ENCODE measurements at regions not wholly inside any gene's neighbourhood (a gene's known extent, or its start where the extent isn't known, plus 50 kb on each side); places are given as distances from the start of the nearest gene placed in this dataset.

DNA sequence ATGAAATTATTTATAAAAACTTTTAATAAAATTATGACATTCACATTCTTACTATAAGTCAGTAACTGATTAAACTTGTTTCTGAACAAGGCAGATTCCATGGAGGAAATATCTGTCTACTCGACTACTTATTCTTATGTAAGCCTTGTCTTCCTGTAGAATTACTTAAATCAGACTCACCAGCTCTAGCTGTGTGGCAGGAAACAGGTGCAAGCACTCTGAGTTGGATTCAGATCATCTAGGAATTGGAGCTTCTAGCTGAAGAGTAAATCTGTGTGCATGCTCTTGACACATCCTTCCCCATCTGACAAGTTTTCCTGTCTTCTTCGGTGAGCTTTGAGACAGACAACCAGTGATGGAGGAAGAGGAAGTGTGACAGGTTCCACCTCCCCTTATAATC is 284.7 kb downstream of the TRIB2 start:
- Histone ChIP-seq H2BK120ac (ENCODE audit: low read depth, low read length, poor library complexity, severe bottlenecking) (no peak overlapping the region), H3K56ac (ENCODE audit: insufficient read length, low read depth, low read length) (no peak overlapping the region), H3T11ph (ENCODE audit: low read length) (no peak overlapping the region), H2AFZ (ENCODE audit: low read length) (no peak overlapping the region), H3K23me2 (ENCODE audit: insufficient read length, low read depth, low read length, poor library complexity, severe bottlenecking) (no peaks in the 10 kb centered on the region), H3K79me1 (ENCODE audit: insufficient read depth, low read depth, low read length, poor library complexity, severe bottlenecking) (no peaks in the 10 kb centered on the region), H3K4me2 (ENCODE audit: insufficient read depth, insufficient read length, low read length) (no peak overlapping the region), H2AK5ac (ENCODE audit: insufficient read length, low read length) (no peak overlapping the region), H4K5ac (ENCODE audit: insufficient read length, low read depth, low read length) (no peak overlapping the region), H3K27ac (ENCODE audit: insufficient read length, low read depth, low read length) (no peak overlapping the region), H3K4ac (ENCODE audit: low read depth, low read length) (no peak overlapping the region), H3K23ac (ENCODE audit: insufficient read length, low read depth, low read length) (no peak overlapping the region), H2BK12ac (ENCODE audit: insufficient read length, low read depth, low read length) (no peak overlapping the region), H3K9ac (ENCODE audit: extremely low read depth, insufficient read length, low read length) (no peak overlapping the region), H3K4me1 (ENCODE audit: insufficient read depth, low read length) (no peaks in the 10 kb centered on the region), H2BK20ac (ENCODE audit: low read depth, low read length, poor library complexity, severe bottlenecking) (no peak overlapping the region), H3K79me2 (ENCODE audit: insufficient read depth, low read length) (no peaks in the 10 kb centered on the region), H4K20me1 (ENCODE audit: control insufficient read depth, insufficient read depth, insufficient read length) (no peaks in the 10 kb centered on the region), H4K91ac (ENCODE audit: insufficient read length, low read depth, low read length) (no peak overlapping the region), H2BK15ac (ENCODE audit: low read depth, low read length) (no peak overlapping the region), H4K8ac (replicated peaks; ENCODE audit: insufficient read length, low read depth, low read length) (no peak overlapping the region), H2BK5ac (ENCODE audit: insufficient read length, low read length) (no peak overlapping the region), H3K14ac (ENCODE audit: insufficient read depth, low read length) (no peak overlapping the region), H3K9me3 (ENCODE audit: control insufficient read depth, low read depth, low read length) (no peaks in the 10 kb centered on the region), H3K18ac (ENCODE audit: insufficient read length, low read depth, low read length) (no peak overlapping the region), H3K27me3 (ENCODE audit: insufficient read depth, low read length) (no peaks in the 10 kb centered on the region)
- H3K27me3 Mint-ChIP-seq (ENCODE audit: low read depth), result no peaks in the 10 kb centered on the region
- TF ChIP-seq, protein P1, sequence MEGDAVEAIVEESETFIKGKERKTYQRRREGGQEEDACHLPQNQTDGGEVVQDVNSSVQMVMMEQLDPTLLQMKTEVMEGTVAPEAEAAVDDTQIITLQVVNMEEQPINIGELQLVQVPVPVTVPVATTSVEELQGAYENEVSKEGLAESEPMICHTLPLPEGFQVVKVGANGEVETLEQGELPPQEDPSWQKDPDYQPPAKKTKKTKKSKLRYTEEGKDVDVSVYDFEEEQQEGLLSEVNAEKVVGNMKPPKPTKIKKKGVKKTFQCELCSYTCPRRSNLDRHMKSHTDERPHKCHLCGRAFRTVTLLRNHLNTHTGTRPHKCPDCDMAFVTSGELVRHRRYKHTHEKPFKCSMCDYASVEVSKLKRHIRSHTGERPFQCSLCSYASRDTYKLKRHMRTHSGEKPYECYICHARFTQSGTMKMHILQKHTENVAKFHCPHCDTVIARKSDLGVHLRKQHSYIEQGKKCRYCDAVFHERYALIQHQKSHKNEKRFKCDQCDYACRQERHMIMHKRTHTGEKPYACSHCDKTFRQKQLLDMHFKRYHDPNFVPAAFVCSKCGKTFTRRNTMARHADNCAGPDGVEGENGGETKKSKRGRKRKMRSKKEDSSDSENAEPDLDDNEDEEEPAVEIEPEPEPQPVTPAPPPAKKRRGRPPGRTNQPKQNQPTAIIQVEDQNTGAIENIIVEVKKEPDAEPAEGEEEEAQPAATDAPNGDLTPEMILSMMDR (conservative IDR thresholded peaks at IDR 0.05), result no peak
- DNase-seq, result no peak
- no peak overlapping the region for H3K4me3 Mint-ChIP-seq
- peaks cover 0 to 3% of the 10 kb centered on the region in 2 experiments; a peak in 1 of 4 replicates for H3K4me1 Mint-ChIP-seq
- WGBS (ENCODE audit: extremely low coverage, insufficient read length, low lambda C conversion rate), result no CpG with 5 or more reads among the region's 2 CpGs
- no peaks in the 10 kb centered on the region for H3K36me3 Mint-ChIP-seq (ENCODE audit: insufficient read depth in 1 of 3, low read depth in 3 of 3)
- no peaks in the 10 kb centered on the region for H3K9me3 Mint-ChIP-seq
- no peak overlapping the region for H3K27ac Mint-ChIP-seq
